Ishikawa (cell line): ENCODE measurements at regions not wholly inside any gene's neighbourhood (a gene's known extent, or its start where the extent isn't known, plus 50 kb on each side); places are given as distances from the start of the nearest gene placed in this dataset.

ENCODE experiments used
- CEBPB ChIP-seq: IDR thresholded peaks from 2 replicates; pipeline ENCODE4 v1.6.1; 2012
- CREB1 ChIP-seq: IDR thresholded peaks from 2 replicates; pipeline ENCODE4 v1.6.1; 2012; ENCODE audit warnings: low read depth
- EGR1 ChIP-seq: IDR thresholded peaks from 2 replicates; pipeline ENCODE4 v1.6.1; 2012
- EP300 ChIP-seq: IDR thresholded peaks from 2 replicates; pipeline ENCODE4 v1.6.1; 2012; ENCODE audit warnings: borderline replicate concordance
- FOXM1 ChIP-seq: IDR thresholded peaks from 2 replicates; pipeline ENCODE4 v1.6.1; 2012; ENCODE audit warnings: low read depth, borderline replicate concordance
- NFIC ChIP-seq: IDR thresholded peaks from 2 replicates; pipeline ENCODE4 v1.6.1; 2012
- RAD21 ChIP-seq: IDR thresholded peaks from 2 replicates; pipeline ENCODE4 v1.6.1; 2012; ENCODE audit warnings: low read depth
- REST ChIP-seq: IDR thresholded peaks from 2 replicates; pipeline ENCODE4 v1.6.1; 2012; ENCODE audit warnings: low read depth, mild to moderate bottlenecking
- TAF1 ChIP-seq: IDR thresholded peaks from 2 replicates; pipeline ENCODE4 v1.6.1; 2012; ENCODE audit warnings: low read depth, mild to moderate bottlenecking
- TCF12 ChIP-seq: IDR thresholded peaks from 2 replicates; pipeline ENCODE4 v1.6.1; 2012; ENCODE audit warnings: low read depth
- TEAD4 ChIP-seq: IDR thresholded peaks from 2 replicates; pipeline ENCODE4 v1.6.1; 2012
- USF1 ChIP-seq: IDR thresholded peaks from 2 replicates; pipeline ENCODE4 v1.6.1; 2012
- YY1 ChIP-seq: IDR thresholded peaks from 2 replicates; pipeline ENCODE4 v1.6.1; 2012; ENCODE audit warnings: low read depth
- ZBTB7A ChIP-seq: IDR thresholded peaks from 2 replicates; pipeline ENCODE4 v1.6.1; 2012; ENCODE audit warnings: low read depth
- TF ChIP-seq, protein P1 (sequence below): IDR thresholded peaks from 2 replicates; pipeline ENCODE4 v1.6.1; 2012

DNA sequence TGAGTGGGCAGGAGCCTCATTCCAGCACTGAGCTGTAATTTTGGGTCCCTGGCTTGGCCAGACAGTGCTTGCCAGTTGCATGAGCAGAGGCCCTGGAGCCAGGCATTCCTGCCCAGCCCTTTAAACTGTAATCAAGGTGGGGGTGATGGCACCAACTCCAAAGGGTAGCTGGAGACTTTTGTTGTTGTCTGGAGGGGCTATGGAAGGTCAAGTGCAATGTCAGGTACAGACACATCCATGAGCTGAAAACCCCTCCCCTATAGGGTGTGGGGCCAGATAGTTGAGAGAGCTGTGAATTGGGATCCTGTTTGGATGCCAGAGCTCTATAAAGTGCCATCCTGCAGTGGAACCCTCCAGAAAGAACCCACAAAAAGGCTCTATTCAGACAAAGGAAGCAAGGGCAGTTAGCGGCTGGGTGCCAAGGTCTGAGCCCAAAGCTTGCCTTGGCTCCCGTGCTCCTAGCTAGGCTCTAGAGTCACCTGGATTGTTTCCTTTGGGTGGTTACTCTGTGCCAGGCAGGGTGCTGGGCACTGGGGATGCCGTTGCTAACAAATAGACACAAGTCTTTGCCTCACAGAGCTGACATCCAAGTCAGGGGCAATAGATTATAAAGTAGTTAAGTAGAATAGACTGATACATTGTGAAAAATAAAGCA, 163.0 kb downstream of the EFNB1 start:
- TF ChIP-seq ZBTB7A: no peak
- no peak for TF ChIP-seq CEBPB
- no peak for TF ChIP-seq CREB1
- no peak for TF ChIP-seq USF1
- TF ChIP-seq RAD21: no peak
- no peak for TF ChIP-seq EP300
- no peak for TF ChIP-seq YY1
- TF ChIP-seq TAF1: no peak
- no peak for TF ChIP-seq TEAD4
- TF ChIP-seq, protein P1, sequence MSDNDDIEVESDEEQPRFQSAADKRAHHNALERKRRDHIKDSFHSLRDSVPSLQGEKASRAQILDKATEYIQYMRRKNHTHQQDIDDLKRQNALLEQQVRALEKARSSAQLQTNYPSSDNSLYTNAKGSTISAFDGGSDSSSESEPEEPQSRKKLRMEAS: no peak
- no peak for TF ChIP-seq TCF12
- no peak for TF ChIP-seq REST
- TF ChIP-seq FOXM1: no peak
- no peak for TF ChIP-seq NFIC
- TF ChIP-seq EGR1: no peak

DNA sequence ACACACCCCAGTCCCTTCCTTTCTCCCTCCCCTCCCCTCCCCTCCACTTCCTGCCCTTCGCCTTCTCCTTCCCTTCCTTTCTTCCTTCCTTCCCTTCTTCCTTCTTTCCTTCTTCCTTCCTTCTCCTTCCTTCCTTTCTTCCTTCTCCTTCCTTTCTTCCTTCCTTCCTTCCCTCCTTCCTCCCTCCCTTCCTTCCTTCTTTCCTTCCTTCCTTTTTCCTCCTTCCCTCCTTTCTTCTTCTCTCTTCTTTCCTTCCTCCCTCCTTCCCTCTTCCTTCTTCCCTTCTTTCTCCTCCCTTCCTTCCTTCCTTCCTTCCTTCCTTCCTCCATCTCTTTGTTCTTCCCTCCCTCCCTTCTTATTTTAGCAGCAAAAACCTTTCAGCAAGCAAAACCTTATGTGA, 162.1 kb downstream of the EFNB1 start:
- TF ChIP-seq, protein P1: no peak
- no peak for TF ChIP-seq FOXM1
- TF ChIP-seq EGR1: no peak
- TF ChIP-seq TCF12: no peak
- no peak for TF ChIP-seq TEAD4
- TF ChIP-seq YY1: no peak
- no peak for TF ChIP-seq USF1
- no peak for TF ChIP-seq REST
- TF ChIP-seq CEBPB: no peak
- no peak for TF ChIP-seq ZBTB7A
- no peak for TF ChIP-seq NFIC
- no peak for TF ChIP-seq EP300
- no peak for TF ChIP-seq TAF1
- TF ChIP-seq CREB1: no peak
- no peak for TF ChIP-seq RAD21

GRCh38 chrX:68989865-68990606, 161.2 kb downstream of the EFNB1 start:
- TF ChIP-seq USF1: no peak

DNA sequence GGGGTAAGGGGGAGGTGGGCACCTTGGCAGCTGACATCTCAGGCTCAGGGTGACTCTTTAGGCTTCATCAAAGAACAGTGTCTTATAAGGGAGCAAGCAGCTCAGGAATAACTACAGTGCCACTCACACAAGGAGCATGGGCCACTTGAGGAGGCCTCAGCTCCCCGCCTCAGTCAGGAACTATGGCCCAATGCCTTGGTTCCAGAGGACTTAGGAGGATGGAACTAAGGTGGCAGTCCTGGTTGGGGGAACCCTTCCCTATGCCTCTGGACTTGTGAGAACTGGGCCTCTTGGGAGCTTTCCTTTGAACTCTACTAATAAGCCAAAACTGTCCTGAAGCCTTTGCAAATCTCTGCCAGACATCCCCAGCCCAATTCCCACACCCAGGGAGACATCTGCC, 160.6 kb downstream of the EFNB1 start:
- TF ChIP-seq YY1: no peak
- no peak for TF ChIP-seq TCF12
- no peak for TF ChIP-seq FOXM1
- no peak for TF ChIP-seq NFIC
- TF ChIP-seq TAF1: no peak
- no peak for TF ChIP-seq USF1
- no peak for TF ChIP-seq ZBTB7A
- no peak for TF ChIP-seq EGR1
- no peak for TF ChIP-seq CREB1
- no peak for TF ChIP-seq EP300
- TF ChIP-seq CEBPB: no peak
- TF ChIP-seq, protein P1: no peak
- TF ChIP-seq TEAD4: no peak
- TF ChIP-seq REST: no peak
- TF ChIP-seq RAD21: no peak
